Adrenal gland (tissue), 5 donors: ENCODE measurements at regions not wholly inside any gene's neighbourhood (a gene's known extent, or its start where the extent isn't known, plus 50 kb on each side); places are given as distances from the start of the nearest gene placed in this dataset.
"Not testable (repeated sequence)": the region's sequence is repeated elsewhere in the genome, so short reads cannot be mapped to it uniquely, and the experiment has no call there.

ENCODE experiments used
- CTCF ChIP-seq, 6 experiments: fragments of 450-650 bp in 4 of 6; fragments of 200-600 bp in 2 of 6; sonication (generic) in 1 of 6; IDR thresholded peaks; 1 replicate in 5 of 6; 2 replicates in 1 of 6; pipeline versions ENCODE4 v1.5.1 to v1.8.0; 2016 to 2021; ENCODE audit warnings: antibody characterized with exemption in 6 of 6, mild to moderate bottlenecking in 2 of 6, moderate library complexity in 1 of 6
- POLR2A ChIP-seq, 2 donors: fragments of 450-650 bp; IDR thresholded peaks; one replicate each; pipeline ENCODE4 v1.6.1; 2017; ENCODE audit warnings: antibody characterized with exemption in 2 of 2, mild to moderate bottlenecking in 2 of 2, moderate library complexity in 1 of 2
- donor health status: DM: no; HTN: no; CAD: no.

DNA sequence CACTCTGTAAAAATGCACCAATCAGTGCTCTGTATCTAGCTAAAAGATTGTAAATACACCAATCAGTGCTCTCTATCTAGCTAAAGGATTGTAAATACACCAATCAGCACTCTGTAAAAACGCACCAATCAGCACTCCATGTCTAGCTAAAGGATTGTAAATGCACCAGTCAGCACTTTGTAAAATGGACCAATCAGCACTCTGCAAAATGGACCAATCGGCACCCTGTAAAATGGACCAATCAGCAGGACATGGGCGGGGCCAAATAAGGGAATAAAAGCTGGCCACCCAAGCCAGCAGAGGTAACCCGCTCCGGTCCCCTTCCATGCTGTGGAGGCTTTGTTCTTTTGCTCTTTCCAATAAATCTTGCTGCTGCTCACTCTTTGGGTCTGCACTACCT lies 140.7 kb downstream of the ELOVL4 start:
- not testable (repeated sequence) for TF ChIP-seq CTCF, POLR2A (IDR thresholded peaks at IDR 0.05)
